ENCODE measurements at regions not wholly inside any gene's neighbourhood (a gene's known extent, or its start where the extent isn't known, plus 50 kb on each side); places are given as distances from the start of the nearest gene placed in this dataset.

DNA sequence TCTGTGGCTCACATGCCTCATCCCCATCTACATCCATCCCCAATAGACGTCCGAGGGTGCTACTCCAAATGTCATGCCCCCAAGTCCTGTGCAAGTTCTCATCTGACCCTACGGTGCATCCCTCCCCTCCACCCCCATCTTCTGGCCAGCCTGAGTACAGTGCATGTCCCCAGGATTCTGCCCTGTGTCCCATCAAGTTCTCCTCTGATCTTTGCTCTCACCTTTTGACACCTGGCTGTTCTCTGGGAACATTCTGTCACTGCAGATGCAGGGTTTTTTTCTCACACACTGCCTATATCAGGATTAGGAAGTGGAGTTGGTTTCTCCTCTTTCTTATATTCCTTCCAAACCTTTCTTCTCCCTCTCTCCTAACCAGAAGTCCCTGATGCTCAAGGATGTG, 377.2 kb downstream of the GADD45G start:
- TF ChIP-seq, protein P1, sequence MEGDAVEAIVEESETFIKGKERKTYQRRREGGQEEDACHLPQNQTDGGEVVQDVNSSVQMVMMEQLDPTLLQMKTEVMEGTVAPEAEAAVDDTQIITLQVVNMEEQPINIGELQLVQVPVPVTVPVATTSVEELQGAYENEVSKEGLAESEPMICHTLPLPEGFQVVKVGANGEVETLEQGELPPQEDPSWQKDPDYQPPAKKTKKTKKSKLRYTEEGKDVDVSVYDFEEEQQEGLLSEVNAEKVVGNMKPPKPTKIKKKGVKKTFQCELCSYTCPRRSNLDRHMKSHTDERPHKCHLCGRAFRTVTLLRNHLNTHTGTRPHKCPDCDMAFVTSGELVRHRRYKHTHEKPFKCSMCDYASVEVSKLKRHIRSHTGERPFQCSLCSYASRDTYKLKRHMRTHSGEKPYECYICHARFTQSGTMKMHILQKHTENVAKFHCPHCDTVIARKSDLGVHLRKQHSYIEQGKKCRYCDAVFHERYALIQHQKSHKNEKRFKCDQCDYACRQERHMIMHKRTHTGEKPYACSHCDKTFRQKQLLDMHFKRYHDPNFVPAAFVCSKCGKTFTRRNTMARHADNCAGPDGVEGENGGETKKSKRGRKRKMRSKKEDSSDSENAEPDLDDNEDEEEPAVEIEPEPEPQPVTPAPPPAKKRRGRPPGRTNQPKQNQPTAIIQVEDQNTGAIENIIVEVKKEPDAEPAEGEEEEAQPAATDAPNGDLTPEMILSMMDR (conservative IDR thresholded peaks at IDR 0.05; ENCODE audit: low read depth, low read length) = no peak
- TF ChIP-seq EZH2 (IDR thresholded peaks at IDR 0.05; ENCODE audit: borderline replicate concordance, low read depth, low read length, poor library complexity, severe bottlenecking) = no peak
